Fibroblast of skin of back (primary cell): ENCODE measurements at regions not wholly inside any gene's neighbourhood (a gene's known extent, or its start where the extent isn't known, plus 50 kb on each side); places are given as distances from the start of the nearest gene placed in this dataset.
"Not testable (repeated sequence)": the region's sequence is repeated elsewhere in the genome, so short reads cannot be mapped to it uniquely, and the experiment has no call there.

ENCODE experiments used
- DNase-seq: peaks from one replicate; pipeline ENCODE4 v3.0.0-alpha.2; 2013

DNA sequence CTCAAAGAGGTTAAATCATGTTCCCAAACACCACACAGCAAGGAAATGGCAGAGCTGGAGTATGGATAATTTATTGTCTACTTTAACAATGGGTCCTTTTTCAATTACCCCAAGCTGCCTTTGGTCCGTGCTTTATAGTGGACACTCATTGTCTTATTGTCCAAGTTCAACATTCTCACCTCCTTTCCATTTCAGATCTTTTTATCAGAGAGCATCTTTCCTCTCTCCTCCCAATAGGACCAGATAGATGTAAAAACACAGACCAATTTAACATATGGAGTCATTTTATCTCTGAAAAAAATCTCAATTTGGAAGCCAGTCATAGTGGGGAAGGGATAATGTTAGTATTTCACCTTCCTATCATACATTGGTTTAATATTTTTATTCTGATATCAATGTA lies 83.5 kb upstream of the WAC start:
- DNase-seq: no peak

DNA sequence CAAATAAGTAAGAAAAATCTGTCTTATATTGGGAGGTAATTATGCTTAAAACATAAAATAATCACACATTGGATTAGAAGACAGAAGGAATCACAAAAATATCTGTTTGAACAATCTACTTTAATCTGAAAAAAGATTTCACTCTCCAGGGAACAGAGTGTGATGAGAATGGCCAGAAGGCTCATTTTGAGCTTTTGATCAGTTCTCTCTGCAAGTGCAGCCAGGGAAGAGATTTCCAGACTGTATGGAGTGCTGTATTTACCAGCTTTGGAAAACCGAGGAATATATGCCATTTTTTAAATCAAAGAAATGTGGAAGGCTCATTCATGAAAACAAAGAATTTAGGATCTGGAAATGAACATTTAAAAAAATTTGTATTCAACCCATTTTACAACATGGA lies 83.0 kb upstream of the WAC start:
- DNase-seq: no peak

DNA sequence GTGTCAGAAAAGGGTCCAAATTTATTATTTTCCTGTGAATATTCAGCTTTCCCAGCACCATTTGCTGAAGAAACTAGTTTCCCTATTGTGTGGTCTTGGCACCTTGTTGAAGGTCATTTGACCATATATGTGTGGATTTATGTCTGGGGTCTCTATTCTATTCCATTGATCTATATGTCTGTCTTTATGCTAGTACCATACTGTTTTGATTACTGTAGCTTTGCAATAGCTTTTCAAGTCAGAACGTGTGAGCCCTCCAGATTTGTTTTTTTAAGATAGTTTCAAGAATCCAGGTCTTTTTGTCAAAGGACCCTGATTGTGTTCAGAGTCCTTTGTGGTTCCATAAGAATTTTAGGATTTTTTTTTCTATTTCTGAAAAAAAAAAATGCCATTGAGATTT lies 79.0 kb upstream of the WAC start:
- DNase-seq: no peak

DNA sequence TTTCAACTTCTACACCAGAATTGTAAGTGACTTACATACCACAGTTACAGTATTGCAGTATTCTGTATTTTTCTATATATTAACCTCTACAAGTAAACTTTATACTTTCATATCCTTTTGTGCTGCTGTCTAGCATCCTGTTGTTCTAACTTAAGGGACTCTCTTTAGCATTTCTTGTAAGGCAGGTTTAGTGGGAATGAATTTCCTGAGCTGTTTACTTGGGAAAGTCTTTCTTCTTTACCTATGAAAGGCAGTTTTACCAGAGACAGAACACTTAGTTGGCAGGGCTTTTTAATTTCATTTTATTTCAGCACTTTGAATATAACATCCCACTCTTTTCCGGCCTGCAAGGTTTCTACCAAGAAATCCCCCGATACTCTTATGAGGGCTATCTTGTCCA lies 75.8 kb upstream of the WAC start:
- no peak for DNase-seq

DNA sequence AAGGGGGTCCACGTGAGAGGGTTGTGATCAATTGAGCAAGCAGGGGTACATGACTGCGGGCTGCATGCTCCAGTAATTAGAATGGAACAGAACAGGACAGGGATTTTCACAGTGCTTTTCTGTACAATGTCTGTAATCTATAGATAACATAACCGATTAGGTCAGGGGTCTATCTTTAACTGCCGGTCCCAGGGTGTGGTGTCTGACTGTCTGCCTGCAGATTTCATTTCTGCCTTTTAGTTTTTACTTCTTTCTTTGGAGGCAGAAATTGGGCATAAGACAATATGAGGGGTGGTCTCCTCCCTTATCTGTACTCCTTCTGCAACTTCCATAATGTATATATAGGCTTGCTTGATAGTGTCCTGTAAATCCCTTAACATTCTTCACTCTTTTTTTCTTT lies 75.0 kb upstream of the WAC start:
- DNase-seq: not testable (repeated sequence)

DNA sequence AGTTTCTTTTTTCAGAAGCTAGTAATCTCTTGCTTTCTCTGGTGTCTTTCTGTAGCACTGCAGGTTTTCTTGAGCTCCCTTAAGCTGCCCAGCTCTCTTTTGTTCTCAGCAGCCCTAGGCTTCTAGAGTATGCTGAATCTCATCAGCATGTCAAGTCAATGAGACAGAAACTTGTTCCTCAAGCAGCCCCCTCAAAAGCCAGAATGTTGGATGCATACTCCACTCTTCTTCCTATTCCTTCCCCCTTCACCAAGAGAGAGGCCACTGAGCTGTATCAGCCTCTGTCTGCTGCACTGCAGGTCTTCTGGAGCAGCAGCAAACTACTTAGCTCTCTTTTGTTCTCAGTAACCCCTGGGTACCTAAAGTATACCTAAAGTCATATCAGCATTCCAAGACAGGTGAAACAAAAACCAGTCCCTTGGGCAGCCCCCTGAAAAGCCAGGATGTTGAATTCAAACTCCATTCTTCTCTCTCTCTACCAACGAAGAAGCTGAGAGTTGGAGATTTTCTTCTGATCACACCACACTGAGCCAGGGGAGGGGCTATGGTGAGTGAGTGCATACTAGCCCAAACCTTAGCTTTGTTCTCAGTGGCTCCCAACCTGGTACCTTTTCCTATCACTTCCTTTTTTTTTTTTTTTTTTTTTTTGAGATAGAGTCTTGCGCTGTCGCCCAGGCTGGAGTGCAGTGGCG lies 73.3 kb upstream of the WAC start:
- no peak for DNase-seq

DNA sequence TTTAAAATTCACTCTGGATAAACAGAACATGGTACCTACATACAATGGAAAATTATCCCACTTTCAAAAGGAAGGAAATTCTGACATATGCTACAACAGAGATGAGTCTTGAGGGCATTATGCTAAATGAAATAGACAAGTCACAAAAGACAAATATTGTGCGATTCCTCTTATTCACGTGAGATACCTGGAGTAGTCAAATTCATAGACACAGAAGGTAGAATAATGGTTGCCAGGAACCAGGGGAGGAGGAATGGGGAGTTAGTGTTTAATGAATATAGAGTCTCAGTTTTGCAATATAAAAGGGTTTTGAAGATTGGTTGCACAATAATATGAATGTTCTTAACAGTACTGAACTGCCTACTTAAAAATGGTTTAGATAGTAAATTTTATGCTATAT lies 69.8 kb upstream of the WAC start:
- no peak for DNase-seq

DNA sequence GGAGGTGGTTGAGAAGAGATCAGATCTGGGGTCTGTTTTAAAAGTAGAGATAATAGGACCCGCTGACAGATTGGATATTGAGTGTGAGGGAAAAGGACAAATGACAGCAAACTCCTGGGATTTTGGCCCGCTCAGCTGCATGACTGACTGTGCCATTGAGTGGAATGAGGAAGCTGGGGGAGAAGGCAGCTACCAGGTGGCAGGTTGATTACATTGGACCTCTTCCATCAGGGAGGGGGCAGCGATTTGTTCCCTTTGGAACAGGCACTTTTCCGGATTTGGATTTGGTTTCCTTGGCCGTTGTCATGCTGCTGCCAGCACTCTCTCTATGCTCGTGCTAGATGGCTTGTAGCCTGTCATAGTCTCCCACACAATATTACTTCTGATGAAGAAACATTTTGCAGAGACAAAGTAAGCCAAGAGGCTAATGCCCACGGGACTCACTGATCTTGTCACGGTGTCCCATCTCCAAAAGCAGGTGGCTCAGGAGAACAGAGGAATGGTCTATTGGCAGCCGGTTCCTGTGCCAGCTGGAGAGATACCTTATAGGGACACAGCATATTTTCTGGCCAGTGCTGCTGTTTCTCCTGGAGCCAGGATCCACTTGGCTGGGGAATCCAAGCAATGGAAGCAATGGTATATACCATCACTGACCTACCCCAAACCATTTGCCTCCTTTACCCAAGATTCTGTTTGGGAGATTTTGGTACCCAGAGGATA lies 69.1 kb upstream of the WAC start:
- DNase-seq: no peak

DNA sequence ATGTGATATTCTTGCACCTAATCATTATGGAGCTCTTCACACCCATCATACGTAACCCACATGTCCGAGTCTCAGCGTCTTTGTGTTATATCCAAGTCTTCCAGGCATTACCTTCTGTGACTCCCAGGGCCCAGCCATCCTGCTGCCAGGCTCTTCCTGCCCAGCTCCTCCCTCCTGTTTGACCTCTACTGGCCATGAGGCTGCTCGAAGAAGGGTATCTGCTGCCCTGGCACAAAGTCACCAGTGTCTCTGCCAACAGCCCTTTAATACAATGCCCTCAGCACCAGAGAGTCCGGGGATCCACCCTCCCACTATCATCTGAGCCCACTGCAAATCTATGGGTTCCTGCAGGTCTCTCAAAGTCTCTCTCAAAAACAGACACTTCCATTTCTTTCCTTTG lies 65.3 kb upstream of the WAC start:
- no peak for DNase-seq

DNA sequence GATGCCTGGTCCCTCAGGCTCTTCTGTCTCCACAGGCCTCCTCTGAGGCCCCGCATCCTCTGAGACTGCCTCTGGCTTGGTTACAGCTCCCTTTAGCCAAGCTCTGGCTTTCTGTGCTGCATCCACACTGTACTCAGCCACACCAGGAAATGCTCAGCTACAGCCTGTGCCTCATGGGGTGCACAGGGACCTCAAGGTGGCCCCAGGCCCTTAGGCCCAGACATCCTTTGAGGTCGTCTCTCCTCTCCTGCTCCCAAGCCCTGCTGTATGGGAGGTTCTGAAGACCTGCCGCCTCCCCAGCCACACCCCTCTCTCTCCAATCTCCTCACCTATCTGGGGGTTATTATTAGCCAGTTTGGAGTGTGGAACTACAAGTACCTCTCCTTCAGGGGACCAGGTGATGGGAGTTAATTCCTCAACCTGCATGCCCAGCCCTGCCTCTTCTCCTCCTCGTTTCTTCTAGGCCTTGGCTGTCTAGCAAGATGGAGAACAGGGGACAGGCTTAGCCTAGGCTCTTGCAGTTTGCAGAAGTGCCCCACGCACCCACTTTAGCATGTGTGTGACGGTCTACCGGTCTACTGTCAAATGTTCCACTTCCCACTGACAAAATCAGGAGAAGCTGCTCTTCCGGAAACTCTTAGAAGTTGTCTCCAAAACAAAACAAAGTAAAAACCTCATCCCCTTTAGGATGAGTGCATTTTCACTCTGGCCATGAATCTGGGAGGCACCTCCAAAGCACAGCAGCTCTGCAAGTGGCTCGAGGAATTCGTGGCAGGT lies 64.0 kb upstream of the WAC start:
- DNase-seq: no peak

DNA sequence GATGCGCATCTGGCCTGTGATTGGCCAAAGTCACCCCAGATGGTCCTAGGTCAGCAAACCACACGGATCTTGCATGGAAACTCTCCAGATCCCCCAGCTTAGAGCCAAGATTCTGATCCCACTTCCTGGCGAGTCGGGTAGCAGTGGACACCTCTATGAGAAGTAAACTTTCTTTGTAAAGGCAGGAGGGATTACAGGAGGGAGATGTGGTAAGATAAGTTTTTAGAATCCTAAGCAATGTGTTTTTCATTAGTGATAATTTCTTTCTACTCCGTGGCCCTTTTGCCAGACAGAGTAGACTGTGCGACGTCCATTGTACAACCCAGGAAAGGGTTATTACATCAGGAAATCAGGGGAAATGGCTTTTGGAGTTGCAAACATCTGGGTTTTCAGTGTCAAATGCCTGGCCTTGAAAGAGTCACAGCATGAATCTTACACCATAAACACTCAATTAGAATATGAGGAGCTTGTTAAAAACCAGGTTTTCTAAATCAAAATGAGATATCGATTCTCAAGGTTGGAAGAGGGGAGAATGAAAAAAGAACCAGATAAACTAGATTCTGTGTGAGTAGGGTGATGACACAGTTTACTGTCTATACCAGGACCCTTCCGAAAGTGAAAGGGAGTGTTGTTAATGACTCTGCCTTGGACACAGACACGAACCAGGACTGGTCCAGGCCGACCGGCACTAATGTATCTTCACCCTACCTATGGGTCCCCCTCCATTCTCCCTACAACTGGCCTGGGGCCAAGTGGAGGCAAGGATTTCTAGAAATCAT lies 61.9 kb upstream of the WAC start:
- no peak for DNase-seq

DNA sequence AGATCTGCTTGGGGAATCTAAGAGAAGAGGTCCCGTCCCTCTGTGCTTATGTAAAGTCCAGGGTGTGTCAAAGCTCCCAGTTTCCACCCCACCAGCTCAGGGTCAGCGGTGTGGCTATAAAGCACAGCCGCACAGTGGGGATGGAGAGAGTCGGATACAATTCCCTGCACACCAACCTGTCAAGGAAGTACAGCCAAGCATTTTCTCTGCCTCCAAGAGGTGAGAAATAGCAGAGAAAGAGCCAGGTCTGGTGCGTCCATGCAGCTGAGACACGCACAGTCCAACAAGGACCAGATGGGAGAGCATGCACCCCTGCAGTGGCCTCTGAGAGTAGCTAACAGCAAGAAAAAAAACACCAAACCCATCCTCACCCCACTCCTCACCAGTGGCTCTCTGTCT lies 61.3 kb upstream of the WAC start:
- no peak for DNase-seq

DNA sequence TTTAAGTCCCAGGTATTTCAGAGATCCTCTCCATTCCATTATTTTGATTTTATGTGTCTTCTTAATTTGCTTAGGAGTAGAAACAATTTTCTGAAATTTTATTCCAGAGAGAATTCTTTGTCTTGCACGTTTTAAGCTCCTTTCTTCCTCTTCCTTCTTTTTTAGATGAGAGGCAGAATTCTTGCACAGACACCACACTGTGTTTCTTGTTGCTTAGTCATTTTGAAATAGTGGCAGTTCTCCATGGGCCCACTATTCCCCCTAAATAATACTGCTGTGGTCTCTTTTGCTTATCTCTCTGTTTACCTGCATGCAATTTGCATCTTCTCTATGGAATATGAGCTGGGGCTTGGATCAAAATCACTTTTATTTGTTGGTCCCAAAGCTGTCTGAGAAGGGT lies 54.3 kb upstream of the WAC start:
- no peak for DNase-seq

DNA sequence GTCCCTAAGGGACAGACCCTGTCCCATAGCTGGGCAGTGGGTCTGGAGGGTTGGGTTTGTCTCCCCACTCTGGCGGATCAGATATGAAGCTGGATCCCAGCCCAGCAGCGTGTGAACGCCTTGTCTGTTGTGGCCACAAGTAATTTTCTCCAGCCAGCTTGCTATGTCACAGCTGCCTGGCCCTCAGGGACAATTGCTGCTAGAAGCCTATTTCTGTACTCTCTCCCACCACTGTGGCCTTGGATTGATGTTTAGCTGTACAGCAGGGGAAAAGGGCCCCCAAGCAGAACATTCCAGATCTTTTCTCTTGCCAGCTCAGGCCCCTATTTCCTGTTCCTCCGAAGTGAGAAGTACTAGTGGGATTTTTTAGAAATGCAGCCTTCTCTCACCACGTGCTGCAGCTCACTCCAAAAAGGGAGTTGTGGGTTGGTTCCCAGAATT lies 53.5 kb upstream of the WAC start:
- no peak for DNase-seq

DNA sequence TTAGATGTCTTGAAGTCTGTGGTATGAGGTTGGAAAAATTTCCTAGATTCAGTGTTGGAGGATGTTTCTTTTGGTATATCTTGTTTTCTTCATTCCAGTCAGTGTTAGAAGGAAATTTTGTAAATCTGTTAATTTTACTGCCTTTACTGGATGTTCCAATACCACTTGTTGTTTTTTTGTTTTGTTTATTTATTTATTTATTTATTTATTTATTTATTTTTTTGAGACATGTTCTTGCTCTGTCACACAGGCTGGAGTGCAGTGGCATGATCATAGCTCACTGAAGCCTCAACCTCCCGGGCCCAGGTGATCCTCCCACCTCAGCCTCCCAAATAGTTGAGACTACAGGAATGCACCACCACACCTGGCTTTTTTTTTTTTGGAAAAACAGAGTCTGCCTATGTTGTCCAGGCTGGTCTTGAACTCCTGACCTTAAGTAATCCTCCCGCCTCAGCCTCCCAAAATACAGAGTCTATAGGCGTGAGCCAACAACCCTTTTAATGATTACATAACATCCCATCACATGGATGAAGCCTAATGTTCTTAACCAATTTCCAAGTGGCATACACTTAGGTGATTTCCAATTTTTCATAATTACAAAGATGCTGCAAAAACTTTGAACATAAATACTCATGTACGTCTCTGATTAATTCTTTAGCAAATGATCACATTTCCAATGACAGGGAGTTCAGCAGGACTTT lies 52.8 kb upstream of the WAC start:
- DNase-seq: no peak

DNA sequence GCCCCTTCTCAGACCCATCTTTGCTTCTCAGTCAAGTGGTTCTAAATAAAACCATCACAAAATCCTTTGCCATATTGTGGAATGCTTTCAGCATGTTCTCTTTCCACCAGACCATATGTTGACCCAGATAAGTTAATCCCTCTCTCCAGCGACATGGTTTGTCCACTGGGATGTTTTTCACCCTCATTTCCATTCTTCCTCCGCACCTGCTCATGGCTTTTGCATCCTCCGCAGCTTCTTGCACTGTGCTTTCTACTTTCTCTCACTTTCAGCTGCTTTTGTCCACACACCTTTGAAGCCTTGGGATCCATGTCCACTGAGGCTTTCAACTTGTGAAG lies 52.3 kb upstream of the WAC start:
- no peak for DNase-seq

DNA sequence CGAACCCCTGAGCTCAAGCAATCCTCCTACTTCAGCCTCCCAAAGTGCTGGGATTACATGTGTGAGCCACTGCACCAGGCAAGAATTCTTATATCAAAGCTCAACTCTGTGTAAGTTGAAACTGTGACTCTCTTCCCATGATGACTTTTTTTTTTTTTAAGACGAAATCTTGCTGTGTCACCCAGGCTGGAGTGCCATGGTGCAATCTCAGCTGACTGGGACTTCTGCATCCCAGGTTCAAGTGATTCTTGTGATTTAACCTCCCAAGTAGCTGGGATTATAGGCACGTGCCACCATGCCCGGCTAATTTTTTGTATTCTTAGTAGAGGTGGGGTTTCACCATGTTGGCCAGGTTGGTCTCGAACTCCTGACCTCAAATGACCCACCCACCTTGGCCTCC lies 51.6 kb upstream of the WAC start:
- DNase-seq: not testable (repeated sequence)

DNA sequence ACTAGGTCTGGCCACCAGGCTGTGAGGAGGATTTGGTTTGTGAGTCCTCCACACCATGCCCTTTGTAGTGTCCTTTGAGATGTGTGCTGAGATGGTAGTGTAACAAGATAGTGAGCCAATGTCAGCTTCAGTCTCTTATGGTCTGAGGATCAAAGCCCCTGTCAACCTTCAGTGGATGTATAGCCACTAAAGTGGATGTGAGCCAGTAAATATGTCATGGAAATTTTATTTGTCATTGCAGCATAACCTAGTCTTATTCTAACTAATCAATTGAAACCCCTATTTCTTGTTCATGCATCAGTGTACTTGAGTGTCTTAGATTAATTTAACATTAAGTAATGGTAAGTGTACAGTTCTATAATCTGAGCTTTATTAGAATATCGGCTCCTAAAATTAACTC lies 51.0 kb upstream of the WAC start:
- DNase-seq: no peak
